Stimulated activated naive CD4-positive, alpha-beta T cell treated with Interleukin-2 at 50 U/mL for 16 hours (primary cell): ENCODE measurements at regions not wholly inside any gene's neighbourhood (a gene's known extent, or its start where the extent isn't known, plus 50 kb on each side); places are given as distances from the start of the nearest gene placed in this dataset.
"Not testable (repeated sequence)": the region's sequence is repeated elsewhere in the genome, so short reads cannot be mapped to it uniquely, and the experiment has no call there.

Experiments
- DNase-seq: peaks from one replicate; lab custom pipeline; 2025; lab: John Stamatoyannopoulos, UW

DNA sequence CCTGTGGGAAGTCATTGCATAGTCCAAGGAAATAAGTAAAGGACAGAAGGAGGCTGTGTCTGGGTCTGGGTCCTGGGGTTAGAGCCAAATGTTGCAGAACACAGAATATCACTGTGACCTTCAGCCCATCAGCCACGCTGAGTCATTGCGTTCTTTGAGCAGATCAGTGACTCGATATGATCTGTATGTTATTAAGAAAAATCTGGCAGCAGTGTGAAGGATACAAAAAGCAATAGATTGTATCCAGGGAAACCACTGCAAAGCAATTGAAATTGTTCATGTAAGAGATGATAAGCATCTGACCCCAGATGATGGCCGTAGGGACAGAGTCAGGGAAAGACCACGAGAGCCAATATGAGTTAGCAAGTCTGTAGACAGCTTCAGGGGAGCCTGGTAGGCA is 1575.1 kb upstream of the SLC10A2 start:
- DNase-seq = no peak

DNA sequence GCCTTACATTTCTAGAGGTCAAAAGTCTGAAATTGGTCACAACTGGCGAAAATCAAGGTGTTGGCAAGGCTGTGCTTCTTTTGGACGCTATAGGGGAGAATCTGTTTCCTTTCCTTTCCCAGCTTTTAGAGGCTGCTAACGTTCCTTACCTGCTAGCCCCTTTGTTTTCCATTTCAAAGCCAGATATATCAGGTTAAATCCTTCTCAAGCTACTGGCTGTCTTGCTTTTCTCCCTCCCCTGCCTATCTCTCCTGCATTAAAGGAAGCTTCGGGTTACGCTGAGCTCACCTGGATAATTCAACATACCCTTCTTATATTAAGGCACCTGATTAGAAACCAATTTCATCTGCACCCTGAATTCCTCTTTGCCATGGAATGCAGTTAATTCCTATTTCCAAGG is 1569.7 kb upstream of the SLC10A2 start:
- no peak for DNase-seq

DNA sequence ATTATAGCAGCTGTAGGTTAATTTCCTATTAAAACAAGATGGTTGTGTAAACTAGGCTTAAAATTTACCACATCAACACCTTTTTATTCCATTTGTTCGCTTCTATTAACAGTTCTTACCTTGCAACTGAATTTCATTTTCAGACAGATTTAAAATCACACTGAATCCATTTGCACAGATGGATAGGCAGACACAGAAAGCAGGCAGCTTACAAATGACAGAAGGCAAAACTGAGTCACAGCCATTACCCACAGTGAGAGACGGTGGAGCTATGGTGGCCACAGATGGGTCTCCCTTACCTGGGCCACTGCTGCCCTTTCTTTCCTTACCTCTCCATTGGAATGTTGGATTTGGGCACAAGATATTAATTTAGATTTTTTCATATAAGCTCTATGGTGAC is 1567.8 kb upstream of the SLC10A2 start:
- DNase-seq = no peak

DNA sequence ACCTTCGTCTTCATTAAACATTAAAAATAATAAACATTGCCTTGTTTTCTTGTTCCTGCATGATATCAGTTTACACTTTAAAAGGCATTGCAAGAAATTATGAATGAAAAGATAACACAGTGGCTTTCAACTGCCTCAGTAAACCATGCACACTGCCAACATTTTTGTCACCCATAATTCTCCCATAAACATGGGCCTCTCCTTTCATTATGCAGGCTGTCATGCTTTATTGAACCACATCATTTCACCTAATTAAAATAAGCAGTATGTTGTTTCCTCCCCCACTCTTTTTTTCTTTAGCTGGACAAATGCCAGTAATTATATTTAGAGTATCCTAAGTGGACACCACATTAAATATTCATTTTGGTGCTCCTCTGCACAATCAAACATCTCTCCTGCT is 1566.5 kb upstream of the SLC10A2 start:
- no peak for DNase-seq

DNA sequence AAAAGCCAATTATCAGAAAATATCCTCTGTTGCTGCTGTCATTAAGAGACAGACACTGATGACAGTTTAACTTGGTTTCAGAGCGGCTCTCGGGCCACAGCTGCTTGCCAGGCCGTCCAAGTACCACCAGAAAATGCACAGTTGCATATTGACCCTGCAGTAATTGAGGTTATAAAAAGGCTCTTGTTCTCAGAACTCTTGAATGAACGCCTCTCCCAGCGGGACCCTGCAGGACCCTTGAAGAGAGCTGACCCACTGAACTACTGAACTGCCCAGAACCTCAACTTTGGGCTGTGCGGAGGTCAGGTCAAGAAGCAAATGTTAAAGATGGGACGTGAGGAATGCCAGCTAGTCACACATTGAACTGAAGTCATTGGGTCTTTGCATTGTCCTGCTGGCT is 1559.0 kb upstream of the SLC10A2 start:
- DNase-seq = no peak

DNA sequence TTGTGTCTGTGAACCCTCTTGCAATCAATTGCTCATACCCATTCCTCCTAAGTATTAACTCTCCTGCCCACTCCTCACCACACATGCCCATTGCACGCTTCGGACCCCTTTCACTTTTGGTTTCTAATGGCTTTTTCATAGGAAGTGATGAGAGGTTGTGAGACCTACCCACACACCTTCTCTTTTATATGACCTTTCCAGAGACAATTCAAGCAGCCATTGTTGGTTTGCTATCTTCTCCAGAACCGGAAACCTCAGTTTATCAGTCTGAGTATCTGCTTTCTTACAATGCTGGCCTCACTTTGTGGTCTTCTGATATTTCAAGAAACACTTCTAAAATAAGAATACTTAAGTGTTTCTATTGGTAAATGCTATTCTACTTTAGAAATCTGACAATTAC is 1550.8 kb upstream of the SLC10A2 start:
- DNase-seq = no peak

DNA sequence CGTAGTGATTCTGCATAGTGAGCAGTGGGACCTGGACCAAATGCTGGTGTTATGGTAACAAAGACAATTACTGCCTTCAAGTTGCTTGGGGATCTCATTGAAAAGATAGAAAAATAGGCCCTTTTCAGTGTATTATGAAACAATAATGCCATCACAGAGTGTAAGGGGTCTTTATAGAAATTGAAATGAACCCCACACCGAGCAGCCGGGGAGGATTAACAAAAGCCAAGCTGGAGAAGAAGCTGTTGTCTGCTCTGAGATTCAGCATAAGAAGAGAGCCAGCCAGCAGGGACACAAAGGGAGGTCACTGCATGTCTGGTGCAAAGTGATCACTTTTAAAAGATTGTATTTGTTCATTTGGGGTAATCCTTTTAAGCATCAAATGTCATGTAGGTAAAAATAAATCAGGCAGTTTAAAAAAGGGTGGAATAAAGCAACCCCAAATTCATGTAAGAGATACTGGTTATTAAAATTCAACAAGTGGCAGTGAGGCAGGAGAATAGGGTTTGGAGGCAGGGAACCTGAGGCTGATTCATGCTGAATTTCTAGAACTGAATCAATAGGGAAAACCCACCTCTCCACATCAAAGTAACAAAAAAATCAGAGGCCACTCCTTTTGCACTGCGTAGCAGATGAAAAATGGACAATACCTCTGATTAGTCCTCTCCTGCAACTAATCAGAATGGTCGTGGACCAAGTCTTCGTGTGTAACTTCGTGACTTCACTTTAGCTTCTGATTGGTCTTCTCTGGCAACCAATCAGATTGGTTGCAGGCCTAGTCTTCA is 1548.3 kb upstream of the SLC10A2 start:
- no peak for DNase-seq

DNA sequence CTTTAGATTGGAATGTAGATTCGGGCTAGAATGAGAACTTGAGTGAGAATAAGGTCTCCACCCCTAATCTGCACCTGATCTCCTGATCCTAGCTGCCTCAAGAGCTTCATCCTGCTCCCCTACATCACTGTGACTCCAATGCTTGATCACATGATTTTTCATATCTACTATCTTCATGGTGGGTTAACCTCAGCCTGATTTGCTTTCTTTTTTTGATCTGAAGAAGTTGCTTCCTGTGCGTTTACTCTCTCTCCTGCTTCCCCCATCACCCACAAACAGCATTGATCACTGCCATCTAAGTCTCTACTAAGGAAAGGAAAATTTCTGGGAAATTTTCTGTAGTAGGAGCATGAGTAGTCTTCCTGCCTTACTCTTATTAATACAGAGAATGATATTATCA is 1542.1 kb upstream of the SLC10A2 start:
- DNase-seq = no peak

DNA sequence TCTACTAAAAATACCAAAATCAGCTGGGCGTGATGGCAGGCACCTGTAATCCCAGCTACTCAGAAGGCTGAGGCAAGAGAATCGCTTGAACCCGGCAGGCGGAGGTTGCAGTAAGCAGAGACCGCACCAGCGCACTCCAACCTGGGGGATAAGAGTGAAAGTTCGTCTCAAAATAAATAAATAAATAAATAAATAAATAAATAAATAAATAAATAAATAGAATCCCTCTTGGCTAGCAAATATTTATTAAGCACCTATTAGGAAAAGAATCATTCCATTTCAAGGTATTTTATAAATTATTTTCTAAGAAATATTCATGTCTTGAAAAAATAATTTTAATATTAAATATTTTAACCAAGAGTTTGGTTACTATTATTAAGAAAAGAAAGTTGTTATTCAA is 1539.2 kb upstream of the SLC10A2 start:
- DNase-seq = not testable (repeated sequence)

DNA sequence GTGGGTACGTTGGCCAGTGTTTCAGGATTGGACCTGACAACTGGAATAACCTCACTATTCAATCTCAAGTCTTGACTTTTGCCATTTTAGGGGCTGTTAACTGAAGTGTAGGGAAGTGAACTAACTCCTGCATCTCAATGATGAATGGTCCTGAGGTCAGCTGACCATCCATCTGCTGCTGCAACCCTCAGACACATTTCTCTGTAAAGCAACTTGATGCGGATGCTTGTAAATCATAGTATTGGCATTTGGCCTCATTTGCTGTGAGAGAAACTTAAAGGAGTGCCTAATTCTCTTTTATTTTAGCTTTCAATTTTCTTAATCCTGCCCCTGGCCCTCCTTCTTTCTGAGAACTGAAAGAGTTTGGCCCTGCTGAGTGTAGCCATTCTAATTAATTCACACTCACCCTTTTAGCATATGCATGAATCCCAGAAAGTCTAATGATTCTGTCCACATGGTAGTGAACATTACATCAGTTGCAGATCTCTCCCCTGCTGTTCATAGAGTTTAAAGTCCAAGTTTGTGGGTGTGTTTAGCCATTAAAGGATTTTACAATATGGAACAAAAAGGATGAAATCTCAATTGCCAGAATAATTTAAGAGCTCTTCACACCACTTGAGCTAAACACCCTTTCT is 1531.4 kb upstream of the SLC10A2 start:
- no peak for DNase-seq

DNA sequence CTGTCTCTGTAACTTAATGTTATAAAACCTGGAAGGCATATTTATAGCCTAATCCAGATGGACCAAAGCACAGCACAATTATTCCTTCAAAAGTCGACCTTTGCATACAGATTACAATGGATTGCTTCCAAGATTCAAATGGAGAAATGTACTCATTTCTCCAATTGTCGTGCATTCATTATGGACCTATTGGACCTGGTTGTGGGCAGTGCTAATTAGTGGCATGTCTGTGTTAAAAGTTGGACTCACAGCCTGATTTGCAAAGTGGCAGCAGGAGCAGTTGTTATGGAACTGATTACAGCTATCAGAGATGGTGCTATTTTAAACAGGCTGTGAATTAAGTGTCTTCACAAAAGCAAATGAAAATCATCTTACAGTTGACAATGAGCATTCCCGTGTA is 1529.3 kb upstream of the SLC10A2 start:
- DNase-seq = no peak

DNA sequence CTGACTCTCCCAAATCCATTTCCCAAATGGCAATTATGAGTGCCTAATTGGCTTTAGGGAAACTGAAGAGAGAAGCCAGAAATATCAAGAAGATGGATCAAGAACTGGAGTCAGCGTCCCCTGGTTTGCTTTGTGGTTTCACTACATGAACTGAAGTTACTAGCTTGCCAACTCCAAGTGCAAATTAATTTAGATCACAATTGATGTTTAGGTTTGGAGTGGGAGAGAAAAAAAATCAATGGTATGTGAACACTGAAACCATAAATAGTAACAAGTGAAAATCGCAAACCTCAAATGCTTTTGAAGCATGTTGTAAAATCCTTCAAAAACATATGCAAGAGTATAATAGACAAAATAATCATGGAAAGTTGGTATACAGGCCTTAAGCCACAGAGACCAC is 1528.6 kb upstream of the SLC10A2 start:
- DNase-seq = no peak

DNA sequence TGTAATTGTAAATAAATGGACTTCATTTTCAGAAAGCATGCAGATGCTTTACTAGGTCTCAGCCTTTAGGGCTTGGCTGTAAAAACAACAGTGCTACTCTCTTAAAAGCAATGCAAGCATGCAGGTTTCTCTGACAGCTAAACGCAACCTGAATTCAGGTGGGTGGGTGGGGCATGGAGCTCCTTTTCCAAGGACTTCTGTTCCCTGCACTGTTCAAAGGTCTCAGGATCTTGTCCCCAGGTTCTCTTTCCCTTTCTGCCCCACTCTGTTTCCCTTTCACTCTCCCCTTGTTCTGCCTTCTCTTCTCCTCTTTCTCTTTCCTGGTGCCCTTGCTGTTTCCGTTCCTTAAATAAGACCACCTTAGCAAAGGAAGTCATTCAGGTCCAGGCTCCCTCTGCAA is 1527.5 kb upstream of the SLC10A2 start:
- DNase-seq = no peak

DNA sequence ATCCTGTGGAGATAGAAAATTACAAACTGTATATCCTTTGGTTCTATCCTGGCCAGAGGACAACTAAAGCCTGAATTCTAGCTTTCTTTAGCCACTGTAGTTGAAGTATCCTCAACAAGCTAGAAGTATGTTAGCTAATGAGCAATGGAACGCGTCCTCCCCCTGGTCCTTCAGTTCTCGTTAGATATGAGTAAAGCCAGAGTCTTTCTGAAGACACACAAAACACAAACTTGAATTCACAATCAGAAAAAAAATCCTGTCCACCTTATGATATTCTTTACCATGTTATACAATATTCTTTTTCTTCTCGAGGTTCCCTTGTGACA is 1527.0 kb upstream of the SLC10A2 start:
- DNase-seq = no peak

DNA sequence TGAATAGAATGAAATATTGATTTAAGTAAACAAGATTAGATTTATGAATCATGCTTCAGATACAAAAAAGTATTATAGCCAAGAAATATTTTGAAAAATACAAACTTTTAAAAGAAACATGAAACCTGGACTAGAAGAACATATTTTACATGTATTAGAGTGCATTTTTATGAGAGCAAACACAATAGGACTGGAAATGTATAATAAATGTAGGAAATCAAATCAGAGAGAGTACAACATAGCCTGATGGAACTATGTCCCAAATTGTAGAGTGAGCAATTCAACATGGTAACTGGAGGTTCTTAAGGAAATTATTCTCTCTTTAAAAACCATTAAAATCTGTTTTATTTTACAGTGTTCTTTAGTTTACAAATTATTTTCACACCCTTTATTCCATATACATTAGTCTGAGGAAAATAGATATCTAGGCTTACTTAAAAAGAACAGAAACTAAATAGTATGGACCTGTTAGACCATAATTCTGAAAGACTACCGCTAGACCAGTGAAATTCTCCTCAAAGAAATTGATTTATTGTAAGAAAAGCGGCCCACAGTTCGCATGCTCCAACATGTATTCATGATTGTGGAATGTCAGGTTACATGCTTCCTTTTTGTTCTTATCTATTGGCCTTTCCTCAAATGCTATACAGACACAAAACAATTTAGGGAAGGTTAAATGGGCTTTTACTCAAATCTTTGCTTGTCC is 1526.5 kb upstream of the SLC10A2 start:
- no peak for DNase-seq

DNA sequence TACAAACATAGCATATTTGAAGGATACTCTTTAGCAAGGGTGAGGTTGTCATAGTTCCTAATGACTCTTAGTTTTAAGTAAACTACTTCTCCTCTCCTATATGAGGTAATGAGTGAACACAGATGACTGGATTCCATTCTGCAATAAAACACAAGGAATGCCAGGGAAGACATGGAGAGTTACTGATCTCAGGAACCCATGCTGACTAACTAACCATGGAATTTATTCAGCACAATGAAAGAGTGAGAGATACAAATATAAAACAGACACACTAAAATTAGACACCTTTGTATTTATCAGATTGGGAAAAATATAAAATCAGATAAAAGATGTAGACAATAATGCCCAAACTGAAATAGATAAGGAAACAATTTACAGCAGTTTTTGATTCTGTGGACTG is 1525.9 kb upstream of the SLC10A2 start:
- no peak for DNase-seq

DNA sequence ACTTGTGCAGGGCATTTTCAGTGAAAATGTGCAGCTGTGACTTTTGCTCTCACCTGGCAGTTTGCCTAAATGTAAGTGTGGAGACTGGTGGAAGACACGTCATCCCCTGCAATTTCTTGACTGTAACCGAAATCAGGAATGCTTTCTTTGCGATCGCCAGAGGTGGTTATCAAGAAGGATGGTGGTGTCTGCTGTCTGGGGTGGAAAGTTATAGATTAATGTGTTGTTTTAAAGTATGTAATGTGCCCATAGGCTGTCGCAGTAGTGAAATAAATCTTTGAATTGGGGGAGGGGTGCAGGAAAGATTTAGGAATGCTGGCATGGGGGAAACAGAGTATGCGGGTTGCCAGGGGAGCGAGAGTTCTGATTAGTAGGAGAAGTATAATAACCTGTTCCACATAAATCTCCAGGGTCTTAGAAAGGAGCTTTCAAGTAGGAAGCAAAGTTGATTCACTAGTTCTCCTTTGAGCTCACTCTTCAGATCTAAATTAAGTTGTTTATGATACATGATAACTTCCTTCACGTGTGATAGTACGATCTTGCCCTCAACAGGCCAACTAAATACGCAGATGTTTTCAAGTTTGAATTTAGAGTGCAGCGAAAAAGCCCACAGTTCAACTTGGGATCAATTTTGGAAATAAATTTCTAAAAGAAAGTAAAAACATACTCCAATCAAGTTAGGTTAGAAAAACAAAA is 1520.0 kb upstream of the SLC10A2 start:
- no peak for DNase-seq

DNA sequence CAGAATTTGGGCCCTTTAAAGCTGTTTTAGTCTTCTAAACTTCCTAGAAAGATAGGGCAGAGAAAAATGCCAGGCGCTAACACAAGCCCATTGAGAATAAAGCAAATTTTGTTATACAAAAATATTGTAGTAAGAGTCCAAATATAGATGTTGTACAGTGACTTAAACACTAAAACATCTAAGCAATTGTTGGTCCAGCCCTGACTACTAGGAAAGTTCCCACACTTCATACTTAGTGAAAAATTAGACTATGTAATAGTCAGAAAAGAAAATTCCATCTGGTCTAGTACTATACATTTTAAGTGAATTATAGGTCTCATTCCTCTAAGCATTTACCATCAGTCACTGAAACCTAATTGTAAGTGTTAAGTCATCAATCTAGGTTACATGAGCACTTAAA is 1518.3 kb upstream of the SLC10A2 start:
- DNase-seq = no peak

DNA sequence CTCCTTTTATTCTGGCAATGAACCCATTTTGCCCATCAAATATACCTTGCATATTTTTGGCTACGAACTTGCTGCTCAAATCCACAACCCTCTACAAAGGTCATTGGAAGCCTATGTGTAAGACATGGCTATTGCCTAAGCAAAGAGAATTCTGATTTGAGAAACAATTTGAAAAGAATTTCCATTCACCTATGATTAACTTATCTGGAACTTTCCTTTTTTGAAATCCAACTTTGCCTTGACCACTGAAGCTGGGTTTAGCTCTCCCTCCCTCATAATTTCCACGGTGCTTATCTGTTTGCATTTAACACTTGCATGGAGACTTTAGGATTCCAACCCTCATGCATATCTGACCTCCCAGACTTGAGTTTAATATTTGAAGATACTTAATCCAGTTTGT is 1514.7 kb upstream of the SLC10A2 start:
- DNase-seq = no peak

DNA sequence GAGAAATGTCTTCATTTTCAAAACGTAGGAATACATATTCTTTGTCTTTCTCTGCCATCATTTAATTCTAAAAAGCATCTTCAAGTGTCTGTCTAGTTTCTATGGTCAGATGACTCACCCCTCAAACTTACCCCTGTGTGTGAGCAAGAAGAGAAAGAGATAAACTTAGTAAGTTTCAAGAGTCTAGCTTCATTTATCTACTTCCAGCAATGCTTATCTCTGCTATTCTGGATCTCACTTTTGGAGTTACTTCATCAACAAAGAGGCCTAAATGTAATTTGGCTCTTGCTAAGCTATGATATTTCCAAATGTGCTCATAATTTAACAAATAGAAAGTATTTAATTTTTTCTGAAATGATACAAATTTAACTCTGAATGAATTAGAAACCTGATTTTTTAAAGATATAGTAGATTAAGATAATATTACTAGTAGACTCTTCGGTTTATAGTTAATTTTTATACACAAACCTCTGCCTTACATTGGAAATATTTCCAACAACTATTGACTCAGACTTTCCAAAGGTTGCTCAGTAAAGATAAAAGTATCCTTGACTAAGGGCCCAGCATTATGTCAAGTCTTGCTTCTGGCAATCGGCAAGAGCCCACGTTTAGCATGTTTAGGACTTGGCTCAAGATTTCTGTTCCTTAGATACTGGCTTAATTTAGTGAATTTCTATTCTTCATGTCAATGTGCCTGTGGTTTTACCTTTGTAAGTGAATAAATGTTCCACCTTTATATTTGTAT is 1511.0 kb upstream of the SLC10A2 start:
- no peak for DNase-seq

DNA sequence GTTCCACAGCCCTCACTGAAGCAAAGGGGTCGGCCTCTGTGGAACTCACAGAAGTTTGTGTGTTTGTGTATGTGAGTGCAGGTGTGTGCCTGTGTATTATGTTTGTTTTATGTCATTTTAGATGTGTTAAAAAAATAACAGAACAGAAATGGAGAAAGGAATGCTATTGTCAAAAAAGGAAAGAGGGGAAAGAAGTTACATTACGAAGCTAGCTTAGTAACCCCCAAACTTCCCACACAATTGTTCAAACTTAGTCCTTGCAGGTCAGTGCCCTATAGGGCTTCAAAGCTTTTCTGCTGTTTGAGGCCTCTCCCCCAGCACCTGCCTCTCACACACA is 1505.6 kb upstream of the SLC10A2 start:
- DNase-seq = no peak

DNA sequence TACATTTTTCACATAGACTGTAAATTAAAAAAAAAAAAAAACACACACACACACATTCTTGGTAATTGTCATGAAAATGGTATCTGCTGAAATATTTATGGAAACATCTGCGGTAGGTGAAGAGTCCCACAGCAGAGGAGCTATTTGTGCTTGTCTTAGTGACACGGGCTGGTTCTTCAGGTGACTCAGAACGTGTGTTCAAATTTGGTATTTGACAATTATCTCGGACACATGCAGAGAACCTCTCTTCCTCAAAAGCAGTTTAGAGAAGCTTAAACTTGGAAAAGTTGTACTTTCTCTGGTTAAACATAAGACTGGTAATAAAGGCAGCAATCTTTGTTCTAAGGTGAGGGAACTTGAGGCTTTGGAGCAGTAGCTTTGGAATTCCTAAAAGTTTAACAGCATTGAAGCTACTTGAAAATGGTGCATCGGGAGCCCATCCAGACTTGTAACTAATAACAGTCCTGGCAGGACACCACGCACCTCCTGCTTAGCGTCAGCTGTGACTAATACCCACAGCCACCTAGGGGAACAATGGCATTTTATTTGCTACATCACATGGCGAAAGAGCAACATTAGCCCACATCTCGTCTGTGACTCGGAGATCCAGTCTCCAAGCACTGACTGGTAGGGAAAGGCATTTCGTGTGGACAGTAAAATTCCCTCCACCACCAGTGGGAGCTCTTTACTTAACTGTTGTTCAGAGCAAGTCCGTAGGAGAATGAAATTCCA is 1505.1 kb upstream of the SLC10A2 start:
- DNase-seq = no peak
